Embryonic facial prominence (tissue), 1 donor: ENCODE measurements at regions not wholly inside any gene's neighbourhood (a gene's known extent, or its start where the extent isn't known, plus 50 kb on each side); places are given as distances from the start of the nearest gene placed in this dataset.

Source experiments
- DNase-seq: peaks from one replicate; pipeline ENCODE4 v3.0.0-alpha.2; 2016; ENCODE audit errors: extremely low spot score

GRCh38 chr7:16167526-16167925, 253.8 kb downstream of the CRPPA start:
- no peak for DNase-seq

DNA sequence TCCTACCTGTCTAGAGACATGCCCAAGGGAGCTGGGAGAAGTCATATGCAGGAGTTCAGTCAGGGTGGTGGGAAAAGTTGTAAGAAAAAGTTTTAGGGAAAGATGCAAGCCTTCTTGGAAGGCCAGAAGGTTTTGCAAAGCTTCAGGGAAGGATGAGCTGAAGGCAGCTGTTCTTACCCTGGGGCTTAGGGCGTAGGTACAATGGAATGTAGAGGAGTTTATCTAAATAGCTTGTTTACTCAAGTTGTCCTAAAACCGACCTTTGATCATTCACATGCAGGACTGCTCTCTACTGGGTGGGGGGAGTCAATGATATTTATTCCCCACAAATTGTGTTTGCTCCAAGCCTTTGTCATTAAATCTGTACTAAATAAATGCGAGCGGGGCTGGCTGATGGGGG, 277.0 kb downstream of the CRPPA start:
- DNase-seq: no peak

DNA sequence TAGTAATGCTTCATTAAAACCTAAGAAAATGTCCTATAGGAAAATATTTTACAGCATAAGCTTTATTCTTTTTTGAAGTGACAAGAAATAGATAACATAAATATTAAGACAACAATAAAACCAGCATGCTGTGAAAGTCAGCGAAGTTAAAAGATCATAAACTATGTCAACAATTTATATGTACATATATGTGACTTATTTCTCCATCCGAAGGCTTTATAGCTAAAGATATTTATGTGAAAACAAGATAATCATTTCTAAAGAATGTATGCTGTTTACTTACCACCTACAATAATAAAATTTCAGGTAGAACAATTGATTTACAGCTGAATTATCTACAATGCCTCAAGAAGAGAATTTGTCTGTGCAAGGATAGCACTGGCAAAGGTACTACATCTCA, 283.4 kb downstream of the CRPPA start:
- DNase-seq: no peak

- no peak for DNase-seq
Measured at GRCh38 chr7:16136896-16137295, 284.4 kb downstream of the CRPPA start.

DNA sequence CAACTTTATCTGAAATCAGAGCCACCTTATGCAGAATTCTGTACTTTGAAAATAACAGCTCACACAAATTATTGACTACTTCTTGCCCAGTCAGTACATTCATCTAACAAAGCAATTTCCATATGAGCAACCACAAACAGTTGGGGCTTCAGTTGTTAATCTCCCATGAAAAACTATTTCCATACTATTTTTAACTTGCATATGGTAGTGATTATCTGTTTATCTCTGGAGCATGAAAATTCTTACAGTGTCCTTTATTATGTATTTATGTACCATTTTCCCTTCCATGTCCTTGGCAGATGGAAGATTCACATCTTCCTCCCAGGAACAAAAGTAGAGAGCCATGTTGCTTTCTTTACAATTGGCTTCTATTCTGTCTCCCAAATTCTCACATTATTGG, 285.7 kb downstream of the CRPPA start:
- no peak for DNase-seq

- no peak for DNase-seq
Measured at GRCh38 chr7:16130111-16131110, 290.9 kb downstream of the CRPPA start.

- peak; percentile 21 for DNase-seq
Measured at GRCh38 chr7:16129431-16130110, 291.8 kb downstream of the CRPPA start.

- no peak for DNase-seq
Measured at GRCh38 chr7:16123117-16123770, 298.1 kb downstream of the CRPPA start.

DNA sequence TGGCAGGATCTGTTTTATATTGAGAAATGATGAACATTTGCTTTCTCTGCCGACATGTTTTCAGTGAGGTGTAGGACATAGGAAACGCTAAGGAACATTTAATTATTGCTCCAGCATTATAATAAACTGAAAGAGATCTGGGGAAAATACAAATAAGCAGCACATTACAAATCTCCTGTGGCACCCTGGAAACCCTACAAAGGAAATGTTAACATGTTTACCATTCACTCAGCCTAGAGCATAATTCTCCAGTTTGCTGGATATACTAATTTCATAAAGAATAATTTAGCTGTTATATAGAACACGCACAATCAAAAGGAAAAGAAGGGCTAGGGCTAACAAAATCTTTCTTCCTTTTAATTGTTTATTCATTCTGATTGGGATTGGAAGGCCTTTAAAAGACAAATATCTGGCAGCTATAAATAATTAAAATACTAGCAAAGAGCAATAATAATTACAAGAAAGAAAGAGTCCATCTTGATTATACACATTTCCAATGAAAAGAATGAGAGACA, 299.4 kb downstream of the CRPPA start:
- no peak for DNase-seq

DNA sequence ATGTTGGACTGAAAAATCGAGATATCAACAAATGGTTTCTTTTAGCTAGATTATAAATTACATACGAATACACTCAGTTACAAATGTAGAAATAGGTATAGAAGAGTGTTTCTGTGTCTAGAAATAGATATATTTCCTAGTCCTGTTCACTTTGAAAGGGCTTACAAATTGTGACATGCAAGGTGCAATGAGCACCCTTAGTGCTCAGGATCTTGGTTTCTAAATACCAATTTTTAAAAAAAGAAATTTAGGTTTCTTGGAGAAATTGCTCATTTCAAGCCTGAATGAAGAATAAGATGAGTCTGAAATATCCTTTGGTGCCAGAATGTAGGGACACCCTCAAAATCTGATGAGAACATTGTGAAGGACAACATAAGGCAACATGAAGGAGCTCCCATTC, 306.0 kb downstream of the CRPPA start:
- no peak for DNase-seq

DNA sequence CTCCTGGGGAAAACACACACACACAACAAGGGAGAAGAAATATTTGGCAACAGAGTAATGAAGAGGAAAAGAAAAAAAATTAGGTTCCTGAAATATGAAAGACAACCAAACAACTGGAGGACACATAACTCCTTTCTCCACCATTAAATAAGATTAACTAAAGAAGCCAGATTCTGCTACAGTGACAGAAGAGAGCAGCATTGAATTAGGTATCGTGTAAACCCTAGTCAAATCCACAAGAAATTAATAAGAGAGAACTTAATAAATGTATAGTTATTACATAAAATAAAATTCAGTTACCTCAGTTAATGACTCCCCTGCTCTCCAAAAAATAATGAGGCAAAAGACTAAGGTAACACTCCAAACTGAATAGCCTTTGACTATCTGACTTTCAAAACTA, 306.7 kb downstream of the CRPPA start:
- no peak for DNase-seq

DNA sequence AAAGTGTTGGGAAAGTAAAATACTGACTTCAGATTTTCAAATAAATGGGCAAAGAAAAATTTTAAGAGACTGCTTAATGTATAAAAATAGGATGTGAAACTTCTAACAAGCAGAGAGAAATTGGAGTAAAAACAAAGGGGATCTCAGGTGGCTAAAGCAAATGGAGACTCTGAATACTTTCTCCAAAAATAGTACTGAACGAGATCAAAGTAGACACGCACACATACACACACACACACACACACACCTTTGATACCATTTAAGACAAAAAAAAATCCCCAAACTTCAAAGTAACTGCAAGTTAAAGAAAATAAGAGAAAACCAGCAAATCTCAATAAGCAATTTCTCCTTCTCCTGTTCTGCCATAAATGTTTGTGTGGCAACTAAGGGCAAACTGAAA, 307.3 kb downstream of the CRPPA start:
- no peak for DNase-seq

- no peak for DNase-seq
Measured at GRCh38 chr7:16113058-16113457, 308.3 kb downstream of the CRPPA start.

- DNase-seq: no peak
Measured at GRCh38 chr7:16106869-16107268, 314.5 kb downstream of the CRPPA start.

GRCh38 chr7:16106300-16106699, 315.0 kb downstream of the CRPPA start:
- DNase-seq: no peak

DNA sequence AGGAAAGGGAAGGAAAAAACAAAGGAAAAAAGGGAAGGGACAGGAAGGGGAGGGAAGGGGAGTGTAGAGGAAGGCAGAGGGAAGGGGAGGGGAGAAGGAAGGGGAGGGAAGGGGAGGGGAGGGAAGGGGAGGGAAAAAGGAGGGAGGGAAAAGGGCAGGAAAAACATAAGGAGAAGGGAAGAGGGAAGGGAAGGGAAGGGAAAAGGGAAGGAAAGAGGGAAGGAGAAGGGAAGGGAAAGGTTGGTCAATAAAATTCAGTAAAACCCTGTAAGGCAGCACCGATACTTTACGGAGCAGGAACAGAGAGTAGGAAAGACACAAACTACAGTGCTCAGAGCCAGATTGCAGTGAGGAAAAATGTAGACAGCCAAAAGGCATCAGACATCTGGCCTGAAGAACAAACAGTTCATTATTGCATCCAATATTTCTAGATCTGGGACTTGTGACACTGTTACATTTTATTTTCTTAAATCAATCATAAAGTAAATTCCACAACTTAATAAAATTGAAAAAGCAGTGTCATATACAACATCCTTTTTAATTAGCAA, 322.0 kb downstream of the CRPPA start:
- DNase-seq: no peak

DNA sequence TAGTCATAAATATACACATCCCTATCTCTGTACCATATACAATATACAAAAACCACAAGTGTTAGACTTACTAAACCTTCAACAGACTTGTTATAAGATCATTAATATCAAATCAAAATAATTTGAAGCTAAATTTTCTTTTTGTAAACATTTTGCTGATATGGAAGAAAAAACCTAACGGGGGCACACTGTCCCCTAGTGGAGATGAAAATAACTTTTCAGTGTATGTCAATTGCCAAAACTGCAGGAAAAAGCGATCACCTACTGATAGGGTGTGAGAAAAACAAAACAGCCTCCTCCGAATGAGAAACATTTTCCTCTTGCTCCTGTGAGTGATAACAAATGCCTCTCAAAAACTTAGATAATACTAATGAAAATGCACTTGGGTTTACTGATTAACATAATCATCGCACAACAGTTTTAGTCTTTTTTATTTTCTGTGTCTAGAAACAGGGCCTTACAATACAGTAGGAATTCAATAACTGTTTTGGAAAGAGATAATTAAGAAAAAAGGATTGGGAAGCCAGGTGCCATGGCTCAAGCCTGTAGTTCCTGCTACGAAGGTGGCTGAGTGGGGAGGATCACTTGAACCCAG, 322.7 kb downstream of the CRPPA start:
- DNase-seq: no peak

DNA sequence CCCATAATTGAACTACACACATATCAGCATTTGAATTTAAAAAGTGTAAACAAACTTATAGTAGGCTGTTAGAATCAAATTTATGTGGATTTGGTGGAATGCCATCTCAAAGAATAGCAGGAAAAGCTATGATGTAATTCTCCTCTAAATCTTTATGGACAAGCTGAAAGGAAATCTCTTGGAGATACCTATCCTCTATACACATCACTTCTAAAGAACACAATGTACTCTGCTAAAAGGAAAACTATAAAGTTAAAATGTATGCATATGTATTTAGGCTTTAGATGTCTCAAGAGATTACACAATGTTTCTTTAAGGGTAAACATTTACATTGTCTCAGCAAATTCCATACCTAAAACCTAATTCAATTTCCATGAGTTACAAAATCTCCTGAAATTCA, 323.3 kb downstream of the CRPPA start:
- no peak for DNase-seq

- DNase-seq: no peak
Measured at GRCh38 chr7:16095171-16095950, 326.0 kb downstream of the CRPPA start.

DNA sequence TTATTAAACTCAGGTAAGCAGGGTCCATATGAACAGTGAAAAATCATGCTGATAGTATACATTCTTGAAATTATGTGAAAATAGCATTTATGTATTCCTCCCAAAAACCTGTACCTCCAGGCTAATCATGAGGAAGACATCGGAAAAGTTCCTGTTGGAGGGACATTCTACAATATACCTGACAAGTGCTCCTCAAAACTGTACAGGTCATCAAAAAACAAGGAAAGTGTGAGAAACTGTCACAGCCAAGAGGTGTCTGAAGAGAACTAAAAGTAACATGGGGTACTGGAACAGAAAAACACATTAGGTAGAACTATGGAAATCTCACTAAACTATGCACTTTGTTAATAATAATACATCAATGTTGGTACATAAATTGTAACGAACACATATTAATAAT, 326.7 kb downstream of the CRPPA start:
- DNase-seq: no peak

GRCh38 chr7:16092711-16093110, 328.6 kb downstream of the CRPPA start:
- DNase-seq: no peak
